HG02610 (cell line): ENCODE measurements at regions not wholly inside any gene's neighbourhood (a gene's known extent, or its start where the extent isn't known, plus 50 kb on each side); places are given as distances from the start of the nearest gene placed in this dataset.

Experiments
- ATAC-seq: cut with Tn5 transposase; IDR thresholded peaks from one replicate; pipeline ENCODE4 v1.9.1; 2021; ENCODE audit warnings: mild to moderate bottlenecking, moderate library complexity; ENCODE audit not compliant: unreplicated experiment

GRCh38 chr1:81351864-81352263 lies 448.9 kb upstream of the ADGRL2 start:
- no peak for ATAC-seq

GRCh38 chr1:81349194-81349965 lies 451.4 kb upstream of the ADGRL2 start:
- no peak for ATAC-seq

GRCh38 chr1:81345110-81345509 lies 455.6 kb upstream of the ADGRL2 start:
- no peak for ATAC-seq

- no peak for ATAC-seq
Measured at GRCh38 chr1:81340239-81340638, 460.5 kb upstream of the ADGRL2 start.

- no peak for ATAC-seq
Measured at GRCh38 chr1:81337226-81337625, 463.5 kb upstream of the ADGRL2 start.

- no peak for ATAC-seq
Measured at GRCh38 chr1:81335876-81336275, 464.9 kb upstream of the ADGRL2 start.

- ATAC-seq = no peak
Measured at GRCh38 chr1:81330521-81330920, 470.2 kb upstream of the ADGRL2 start.

- no peak for ATAC-seq
Measured at GRCh38 chr1:81330111-81330510, 470.6 kb upstream of the ADGRL2 start.

GRCh38 chr1:81329041-81329440 lies 471.7 kb upstream of the ADGRL2 start:
- ATAC-seq = no peak

- no peak for ATAC-seq
Measured at GRCh38 chr1:81327743-81328142, 473.0 kb upstream of the ADGRL2 start.

GRCh38 chr1:81327103-81327710 lies 473.5 kb upstream of the ADGRL2 start:
- no peak for ATAC-seq

GRCh38 chr1:81326212-81326611 lies 474.5 kb upstream of the ADGRL2 start:
- ATAC-seq = no peak

GRCh38 chr1:81325397-81325796 lies 475.3 kb upstream of the ADGRL2 start:
- ATAC-seq = no peak

GRCh38 chr1:81323862-81324261 lies 476.9 kb upstream of the ADGRL2 start:
- no peak for ATAC-seq

GRCh38 chr1:81317191-81317590 lies 483.5 kb upstream of the ADGRL2 start:
- no peak for ATAC-seq

- no peak for ATAC-seq
Measured at GRCh38 chr1:81314513-81315233, 486.1 kb upstream of the ADGRL2 start.

GRCh38 chr1:81313289-81313688 lies 487.4 kb upstream of the ADGRL2 start:
- ATAC-seq = no peak

GRCh38 chr1:81312272-81312754 lies 488.4 kb upstream of the ADGRL2 start:
- no peak for ATAC-seq

- ATAC-seq = no peak
Measured at GRCh38 chr1:81310250-81310649, 490.5 kb upstream of the ADGRL2 start.

- no peak for ATAC-seq
Measured at GRCh38 chr1:81308191-81308590, 492.5 kb upstream of the ADGRL2 start.

GRCh38 chr1:81307786-81308185 lies 492.9 kb upstream of the ADGRL2 start:
- ATAC-seq = no peak

- ATAC-seq = peak; percentile 69
Measured at GRCh38 chr1:81305997-81306452, 494.7 kb upstream of the ADGRL2 start.
